Keratinocyte (primary cell): ENCODE measurements at regions not wholly inside any gene's neighbourhood (a gene's known extent, or its start where the extent isn't known, plus 50 kb on each side); places are given as distances from the start of the nearest gene placed in this dataset.

Experiments used
- DNase-seq: peaks from one replicate; pipeline ENCODE4 v3.0.0-alpha.2; 2011; ENCODE audit warnings: low read depth, missing footprints, low spot score
- FAIRE-seq: peaks from 2 replicates; lab custom pipeline; 2011; peaks lifted over from hg19 to GRCh38; lab: Jason Lieb, UNC
- H2AFZ ChIP-seq: 2 replicates; pipeline ENCODE4 v1.6.0; 2012; ENCODE audit warnings: low read length, control low read depth, inconsistent platforms; ENCODE audit not compliant: control insufficient read depth
- H3K27ac ChIP-seq: 2 replicates; pipeline ENCODE4 v1.5.1; 2011; ENCODE audit warnings: low read length; ENCODE audit not compliant: control insufficient read depth, insufficient read depth
- H3K27me3 ChIP-seq: 3 replicates; pipeline ENCODE4 v1.6.0; 2011; ENCODE audit warnings: low read length; ENCODE audit not compliant: control insufficient read depth, insufficient read depth; ENCODE audit errors: extremely low read depth
- H3K36me3 ChIP-seq, 2 experiments: 2 replicates in 1 of 2; 3 replicates in 1 of 2; pipeline ENCODE4 v1.5.1; 2011; ENCODE audit warnings: low read length in 2 of 2, mild to moderate bottlenecking in 1 of 2; ENCODE audit not compliant: control insufficient read depth in 2 of 2, insufficient read depth in 2 of 2; ENCODE audit errors: extremely low read depth in 1 of 2
- H3K4me1 ChIP-seq: 3 replicates; pipeline ENCODE4 v1.5.1; 2011; ENCODE audit warnings: low read length; ENCODE audit not compliant: control insufficient read depth, insufficient read depth; ENCODE audit errors: extremely low read depth
- H3K4me2 ChIP-seq: 3 replicates; pipeline ENCODE4 v1.6.0; 2011; ENCODE audit warnings: low read depth, low read length; ENCODE audit not compliant: control insufficient read depth, insufficient read depth; ENCODE audit errors: extremely low read depth
- H3K4me3 ChIP-seq, 3 experiments: fragments of 200-600 bp in 1 of 3; sonication (generic) in 1 of 3; 2 replicates in 2 of 3; 3 replicates in 1 of 3; pipeline ENCODE4 v1.5.1; 2011 to 2016; ENCODE audit warnings: low read length in 3 of 3, mild to moderate bottlenecking in 3 of 3, control low read depth in 2 of 3, inconsistent platforms in 1 of 3, low read depth in 1 of 3, mixed read lengths in 1 of 3, mixed run types in 1 of 3, moderate library complexity in 1 of 3; ENCODE audit not compliant: control insufficient read depth in 2 of 3, insufficient read depth in 2 of 3; ENCODE audit errors: extremely low read depth in 1 of 3
- H3K79me2 ChIP-seq: 2 replicates; pipeline ENCODE4 v1.6.0; 2012; ENCODE audit warnings: low read length; ENCODE audit not compliant: control insufficient read depth, insufficient read depth
- H3K9ac ChIP-seq: 3 replicates; pipeline ENCODE4 v1.6.0; 2011; ENCODE audit warnings: low read length; ENCODE audit not compliant: control insufficient read depth, insufficient read depth; ENCODE audit errors: extremely low read depth
- H3K9me1 ChIP-seq: 3 replicates; pipeline ENCODE4 v1.6.0; 2011; ENCODE audit warnings: low read length; ENCODE audit not compliant: control insufficient read depth, insufficient read depth; ENCODE audit errors: extremely low read depth
- H3K9me3 ChIP-seq: 2 replicates; pipeline ENCODE4 v1.5.1; 2012; ENCODE audit warnings: low read depth, low read length; ENCODE audit not compliant: control insufficient read depth
- H4K20me1 ChIP-seq: 3 replicates; pipeline ENCODE4 v1.6.0; 2011; ENCODE audit warnings: low read length; ENCODE audit not compliant: control insufficient read depth, insufficient read depth; ENCODE audit errors: extremely low read depth
- CTCF ChIP-seq, 3 experiments: IDR thresholded peaks in 1 of 3; conservative IDR thresholded peaks in 1 of 3; optimal IDR thresholded peaks in 1 of 3; 2 replicates in 2 of 3; 3 replicates in 1 of 3; pipeline versions ENCODE3 to v1.5.1; 2011; ENCODE audit warnings: low read length in 3 of 3, mild to moderate bottlenecking in 3 of 3, moderate library complexity in 2 of 3, control low read depth in 1 of 3, inconsistent platforms in 1 of 3; ENCODE audit not compliant: insufficient read depth in 2 of 3; ENCODE audit errors: extremely low read depth in 1 of 3
- EZH2 ChIP-seq: IDR thresholded peaks from one replicate; pipeline ENCODE4 v1.6.1; 2012; ENCODE audit warnings: inconsistent platforms, mild to moderate bottlenecking, low read length, moderate library complexity
- dilution Hi-C: fragments of 300-500 bp; cut with MboI; formaldehyde crosslinking; loops from one replicate; pipeline ENCODE4 v1.7.0; 2020; ENCODE audit warnings: low sequenced_read_pairs; ENCODE audit not compliant: extremely low pct_ligation_motif_present

- Histone ChIP-seq H3K4me3 (no peak overlapping the region), H2AFZ (no peak overlapping the region), H3K9ac (no peak overlapping the region), H3K4me1 (no peaks in the 10 kb centered on the region), H3K9me3 (no peaks in the 10 kb centered on the region), H3K36me3 (no peaks in the 10 kb centered on the region), H3K79me2 (no peaks in the 10 kb centered on the region), H4K20me1 (no peaks in the 10 kb centered on the region), H3K9me1 (no peaks in the 10 kb centered on the region), H3K4me2 (no peak overlapping the region), H3K27ac (no peak overlapping the region), H3K27me3 (no peaks in the 10 kb centered on the region)
- DNase-seq (no peak), FAIRE-seq (no peak)
- dilution Hi-C loops = no loop called here
- TF ChIP-seq EZH2 (no peak), CTCF (optimal IDR thresholded peaks at IDR 0.05 in 1 of 3, IDR thresholded peaks at IDR 0.05 in 1 of 3, conservative IDR thresholded peaks at IDR 0.05 in 1 of 3; ENCODE audit: extremely low read depth in 1 of 3, insufficient read depth in 2 of 3, low read length in 3 of 3) (no peak)
Observed at GRCh38 chr3:55330756-55331155, 156.3 kb downstream of the WNT5A start.

GRCh38 chr3:55330355-55330754 lies 156.8 kb downstream of the WNT5A start:
- H3K4me3 ChIP-seq = no peak overlapping the region
- H4K20me1 ChIP-seq = no peaks in the 10 kb centered on the region
- peak; percentile 9 for DNase-seq
- no peak overlapping the region for H3K9ac ChIP-seq
- H3K9me1 ChIP-seq = no peaks in the 10 kb centered on the region
- no peak overlapping the region for H3K4me2 ChIP-seq
- no peak overlapping the region for H2AFZ ChIP-seq
- H3K27me3 ChIP-seq = no peaks in the 10 kb centered on the region
- no peak for TF ChIP-seq EZH2
- no peak for TF ChIP-seq CTCF (optimal IDR thresholded peaks at IDR 0.05 in 1 of 3, IDR thresholded peaks at IDR 0.05 in 1 of 3, conservative IDR thresholded peaks at IDR 0.05 in 1 of 3; ENCODE audit: extremely low read depth in 1 of 3, insufficient read depth in 2 of 3, low read length in 3 of 3)
- H3K9me3 ChIP-seq = no peaks in the 10 kb centered on the region
- H3K4me1 ChIP-seq = no peaks in the 10 kb centered on the region
- dilution Hi-C loops = no loop called here
- no peaks in the 10 kb centered on the region for H3K36me3 ChIP-seq
- peak; percentile 75 for FAIRE-seq
- no peaks in the 10 kb centered on the region for H3K79me2 ChIP-seq
- no peak overlapping the region for H3K27ac ChIP-seq
